ENCODE measurements at regions not wholly inside any gene's neighbourhood (a gene's known extent, or its start where the extent isn't known, plus 50 kb on each side); places are given as distances from the start of the nearest gene placed in this dataset.
"Not testable (repeated sequence)": the region's sequence is repeated elsewhere in the genome, so short reads cannot be mapped to it uniquely, and the experiment has no call there.

DNA sequence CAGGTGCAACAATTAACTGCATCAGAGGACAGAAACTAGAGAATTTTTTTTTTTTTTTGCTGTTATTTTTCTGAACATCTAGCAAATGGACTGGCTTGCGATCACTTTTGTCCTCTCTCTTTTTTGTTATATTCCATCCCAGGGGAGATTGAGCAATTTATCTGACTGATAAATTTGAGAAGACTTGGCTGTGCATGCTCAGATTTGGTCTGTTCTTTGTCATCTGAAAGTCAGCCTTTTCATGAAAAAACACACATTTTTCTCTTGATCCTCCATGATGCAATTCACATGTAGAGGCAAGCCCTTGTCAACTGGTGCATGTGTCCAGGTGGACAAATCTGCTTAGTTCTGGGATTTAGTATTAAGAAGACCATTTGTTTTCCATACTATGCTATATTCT lies 309.3 kb downstream of the LRRC3B start:
- Histone ChIP-seq H3K4me1 (no peaks in the 10 kb centered on the region), H3K36me3 (no peaks in the 10 kb centered on the region), H3K27me3 (no peaks in the 10 kb centered on the region), H3K4me3 (no peak overlapping the region), H3K27ac (no peak overlapping the region), H3K9me3 (no peaks in the 10 kb centered on the region)
- WGBS, 2 donors: 84 to 88% methylated on average over 1 of the region's 1 CpG
- DNase-seq: no peak
- no peak for ATAC-seq (ENCODE audit: low FRiP score in 2 of 2)
- no peak for TF ChIP-seq POLR2A (IDR thresholded peaks at IDR 0.05)
- TF ChIP-seq POLR2AphosphoS5 (IDR thresholded peaks at IDR 0.05): no peak
- TF ChIP-seq CTCF (IDR thresholded peaks at IDR 0.05): no peak
- no peak for TF ChIP-seq EP300 (IDR thresholded peaks at IDR 0.05)

- no peak for TF ChIP-seq POLR2AphosphoS5 (IDR thresholded peaks at IDR 0.05)
- TF ChIP-seq POLR2A (IDR thresholded peaks at IDR 0.05): no peak
- no peak for TF ChIP-seq EP300 (IDR thresholded peaks at IDR 0.05)
- TF ChIP-seq CTCF (IDR thresholded peaks at IDR 0.05): no peak
- DNase-seq (no peak), ATAC-seq (ENCODE audit: low FRiP score in 2 of 2) (no peak)
- Histone ChIP-seq H3K27ac (no peak overlapping the region), H3K27me3 (no peaks in the 10 kb centered on the region), H3K36me3 (no peaks in the 10 kb centered on the region), H3K9me3 (no peaks in the 10 kb centered on the region), H3K4me1 (no peaks in the 10 kb centered on the region), H3K4me3 (no peak overlapping the region)
- WGBS, 2 donors: 86% methylated on average over 3 of the region's 3 CpGs
These were observed 310.2 kb downstream of the LRRC3B start for GRCh38 chr3:26932752-26933151.

DNA sequence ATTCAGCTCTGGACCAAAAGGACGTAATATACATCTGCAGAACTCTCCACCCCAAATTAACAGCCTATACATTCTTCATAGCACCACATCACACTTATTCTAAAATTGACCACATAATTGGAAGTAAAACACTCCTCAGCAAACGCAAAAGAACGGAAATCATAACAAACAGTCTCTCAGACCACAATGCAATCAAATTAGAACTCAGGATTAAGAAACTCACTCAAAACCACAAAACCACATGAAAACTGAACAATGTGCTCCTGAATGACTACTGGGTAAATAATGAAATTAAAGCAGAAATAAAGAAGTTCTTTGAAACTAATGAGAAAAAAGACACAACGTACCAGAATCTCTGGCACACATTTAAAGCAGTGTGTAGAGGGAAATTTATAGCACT lies 322.9 kb downstream of the LRRC3B start:
- not testable (repeated sequence) for ATAC-seq (ENCODE audit: low FRiP score in 2 of 2); H3K27ac ChIP-seq; DNase-seq; H3K4me3 ChIP-seq; H3K4me1 ChIP-seq; H3K27me3 ChIP-seq; H3K36me3 ChIP-seq; H3K9me3 ChIP-seq
- 82 to 88% methylated on average over 4 of the region's 4 CpGs for WGBS, 2 donors

GRCh38 chr3:26960382-26960781 lies 337.8 kb downstream of the LRRC3B start:
- Histone ChIP-seq H3K4me1 (no peaks in the 10 kb centered on the region), H3K27me3 (no peaks in the 10 kb centered on the region), H3K36me3 (no peaks in the 10 kb centered on the region), H3K9me3 (peaks cover 0 to 3% (median 0%) of the 10 kb centered on the region in 4 donors), H3K27ac (no peak overlapping the region), H3K4me3 (no peak overlapping the region)
- 65 to 68% methylated on average over 1 of the region's 1 CpG for whole genome bisulfite sequencing, 2 donors
- no peak for DNase-seq
- ATAC-seq (ENCODE audit: low FRiP score in 2 of 2): no peak
- TF ChIP-seq POLR2A (IDR thresholded peaks at IDR 0.05) (no peak), CTCF (IDR thresholded peaks at IDR 0.05) (no peak), EP300 (IDR thresholded peaks at IDR 0.05) (no peak), POLR2AphosphoS5 (IDR thresholded peaks at IDR 0.05) (no peak)

DNA sequence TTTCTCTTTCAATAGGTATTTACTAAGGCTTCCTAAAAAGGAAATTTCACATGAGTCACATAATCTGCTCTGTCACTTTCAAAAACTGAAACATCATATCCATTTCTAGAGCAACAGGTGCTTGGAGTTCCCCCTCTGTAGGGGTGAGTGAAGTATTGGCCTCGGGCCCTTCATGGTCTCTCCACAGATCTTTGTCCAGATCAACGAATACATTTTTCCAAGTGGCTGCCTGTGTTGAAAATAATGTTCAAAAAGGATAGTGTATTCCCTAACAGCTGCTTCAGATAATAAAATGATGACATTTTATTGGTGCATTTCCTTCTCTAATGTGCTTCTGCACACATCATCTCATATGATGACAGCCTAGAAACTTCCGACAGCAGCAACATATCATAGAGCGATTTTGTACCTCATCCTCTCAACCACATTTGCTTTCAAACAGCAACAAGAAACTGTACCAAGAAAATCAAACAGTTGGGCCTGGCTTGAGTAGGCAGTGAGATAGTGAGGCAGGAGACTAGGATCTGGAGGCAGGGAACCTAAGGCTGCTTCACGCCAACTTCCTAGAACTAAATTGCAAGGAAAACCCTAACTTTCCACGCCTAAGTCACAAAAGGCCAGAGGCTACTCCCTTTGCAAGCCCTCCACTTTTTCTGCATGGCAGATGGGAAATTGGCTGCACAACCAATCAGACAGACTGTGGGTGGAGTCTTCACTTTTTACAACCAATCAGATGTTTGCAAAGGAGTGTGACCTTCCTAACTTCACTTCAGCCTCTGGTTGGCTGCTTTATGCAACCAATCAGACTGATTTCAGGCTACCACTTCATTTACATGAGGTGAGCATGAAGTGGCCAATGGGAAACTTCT lies 340.2 kb downstream of the LRRC3B start:
- H3K9me3 ChIP-seq: peaks cover 0 to 3% (median 0%) of the 10 kb centered on the region in 4 donors
- no peak for TF ChIP-seq CTCF (IDR thresholded peaks at IDR 0.05)
- no peak for TF ChIP-seq POLR2AphosphoS5 (IDR thresholded peaks at IDR 0.05)
- no peak for TF ChIP-seq POLR2A (IDR thresholded peaks at IDR 0.05)
- H3K36me3 ChIP-seq: no peaks in the 10 kb centered on the region
- no peak for DNase-seq
- ATAC-seq (ENCODE audit: low FRiP score in 2 of 2): no peak
- H3K4me3 ChIP-seq: no peak overlapping the region
- no peaks in the 10 kb centered on the region for H3K27me3 ChIP-seq
- 80 to 86% methylated on average over 6 of the region's 6 CpGs for WGBS, 2 donors
- no peak overlapping the region for H3K27ac ChIP-seq
- no peaks in the 10 kb centered on the region for H3K4me1 ChIP-seq
